PC-3 (cell line): ENCODE measurements at regions not wholly inside any gene's neighbourhood (a gene's known extent, or its start where the extent isn't known, plus 50 kb on each side); places are given as distances from the start of the nearest gene placed in this dataset.

Experiments used
- EZH2 ChIP-seq: fragments of 300-600 bp; sonication (generic); IDR thresholded peaks from one replicate; pipeline ENCODE4 v1.6.1; 2017; ENCODE audit warnings: antibody characterized with exemption, mild to moderate bottlenecking, low read length; ENCODE audit not compliant: unreplicated experiment
- EZH2phosphoT487 ChIP-seq: fragments of 300-600 bp; sonication (generic); IDR thresholded peaks from 2 replicates; pipeline ENCODE4 v1.6.1; 2018; ENCODE audit warnings: mild to moderate bottlenecking, antibody characterized with exemption, low read length, borderline replicate concordance
- TF ChIP-seq, protein P1 (sequence below): fragments of 300-600 bp; sonication (generic); conservative IDR thresholded peaks from 2 replicates; pipeline ENCODE4 v1.5.1; 2017; ENCODE audit warnings: antibody characterized with exemption, low read depth, mild to moderate bottlenecking, low read length

DNA sequence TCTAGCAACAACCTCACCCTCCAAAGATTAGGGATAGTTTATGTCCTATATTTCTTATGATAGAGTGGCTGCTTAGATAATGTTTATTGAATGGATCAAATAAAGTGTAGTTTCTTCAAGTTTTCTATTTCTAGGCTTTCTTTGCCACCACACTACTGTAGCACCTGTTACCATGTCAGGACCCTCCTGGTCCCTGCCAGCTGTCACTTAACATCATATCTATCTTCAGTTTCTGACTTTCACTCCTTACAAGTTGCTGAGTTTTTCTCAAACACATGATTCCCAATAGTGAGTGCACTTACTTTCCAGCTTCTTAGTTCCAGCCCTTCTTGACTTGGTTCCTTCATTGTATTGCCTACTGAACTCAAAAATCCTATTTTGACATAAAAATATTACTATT, 593.9 kb upstream of the PITX2 start:
- TF ChIP-seq, protein P1, sequence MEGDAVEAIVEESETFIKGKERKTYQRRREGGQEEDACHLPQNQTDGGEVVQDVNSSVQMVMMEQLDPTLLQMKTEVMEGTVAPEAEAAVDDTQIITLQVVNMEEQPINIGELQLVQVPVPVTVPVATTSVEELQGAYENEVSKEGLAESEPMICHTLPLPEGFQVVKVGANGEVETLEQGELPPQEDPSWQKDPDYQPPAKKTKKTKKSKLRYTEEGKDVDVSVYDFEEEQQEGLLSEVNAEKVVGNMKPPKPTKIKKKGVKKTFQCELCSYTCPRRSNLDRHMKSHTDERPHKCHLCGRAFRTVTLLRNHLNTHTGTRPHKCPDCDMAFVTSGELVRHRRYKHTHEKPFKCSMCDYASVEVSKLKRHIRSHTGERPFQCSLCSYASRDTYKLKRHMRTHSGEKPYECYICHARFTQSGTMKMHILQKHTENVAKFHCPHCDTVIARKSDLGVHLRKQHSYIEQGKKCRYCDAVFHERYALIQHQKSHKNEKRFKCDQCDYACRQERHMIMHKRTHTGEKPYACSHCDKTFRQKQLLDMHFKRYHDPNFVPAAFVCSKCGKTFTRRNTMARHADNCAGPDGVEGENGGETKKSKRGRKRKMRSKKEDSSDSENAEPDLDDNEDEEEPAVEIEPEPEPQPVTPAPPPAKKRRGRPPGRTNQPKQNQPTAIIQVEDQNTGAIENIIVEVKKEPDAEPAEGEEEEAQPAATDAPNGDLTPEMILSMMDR, result no peak
- TF ChIP-seq EZH2phosphoT487 (no peak), EZH2 (no peak)
